ENCODE measurements at regions not wholly inside any gene's neighbourhood (a gene's known extent, or its start where the extent isn't known, plus 50 kb on each side); places are given as distances from the start of the nearest gene placed in this dataset.

- no peaks in the 10 kb centered on the region for H4K20me1 ChIP-seq (ENCODE audit: control insufficient read depth, extremely low read depth, insufficient read depth, low read length)
- no peak overlapping the region for H3K4me3 ChIP-seq (ENCODE audit: control insufficient read depth in 2 of 3, extremely low read depth in 1 of 3, insufficient read depth in 2 of 3, low read depth in 1 of 3, low read length in 3 of 3)
- TF ChIP-seq CTCF (optimal IDR thresholded peaks at IDR 0.05 in 1 of 3, IDR thresholded peaks at IDR 0.05 in 1 of 3, conservative IDR thresholded peaks at IDR 0.05 in 1 of 3; ENCODE audit: extremely low read depth in 1 of 3, insufficient read depth in 2 of 3, low read length in 3 of 3) = no peak
- no peak for TF ChIP-seq EZH2 (IDR thresholded peaks at IDR 0.05; ENCODE audit: low read length)
- no peaks in the 10 kb centered on the region for H3K27me3 ChIP-seq (ENCODE audit: control insufficient read depth, extremely low read depth, insufficient read depth, low read length)
- H3K9me3 ChIP-seq (ENCODE audit: control insufficient read depth, low read depth, low read length) = no peaks in the 10 kb centered on the region
- H3K9ac ChIP-seq (ENCODE audit: control insufficient read depth, extremely low read depth, insufficient read depth, low read length) = no peak overlapping the region
- H3K9me1 ChIP-seq (ENCODE audit: control insufficient read depth, extremely low read depth, insufficient read depth, low read length) = no peaks in the 10 kb centered on the region
- H3K4me2 ChIP-seq (ENCODE audit: control insufficient read depth, extremely low read depth, insufficient read depth, low read depth, low read length) = no peak overlapping the region
- no peak for DNase-seq (ENCODE audit: low read depth, low spot score)
- H3K36me3 ChIP-seq (ENCODE audit: control insufficient read depth in 2 of 2, extremely low read depth in 1 of 2, insufficient read depth in 2 of 2, low read length in 2 of 2) = no peaks in the 10 kb centered on the region
- no peak for FAIRE-seq
- peaks cover 2% of the 10 kb centered on the region for H3K4me1 ChIP-seq (ENCODE audit: control insufficient read depth, extremely low read depth, insufficient read depth, low read length)
- H2AFZ ChIP-seq (ENCODE audit: control insufficient read depth, low read length) = no peak overlapping the region
- no peaks in the 10 kb centered on the region for H3K79me2 ChIP-seq (ENCODE audit: control insufficient read depth, insufficient read depth, low read length)
- H3K27ac ChIP-seq (ENCODE audit: control insufficient read depth, insufficient read depth, low read length) = no peak overlapping the region
- dilution Hi-C loops (cut with MboI; ENCODE audit: extremely low pct_ligation_motif_present, low sequenced_read_pairs) = no loop called here
Observed at GRCh38 chr5:138647261-138647788, 72.1 kb upstream of the HSPA9 start.

- Histone ChIP-seq H3K4me3 (ENCODE audit: control insufficient read depth in 2 of 3, extremely low read depth in 1 of 3, insufficient read depth in 2 of 3, low read depth in 1 of 3, low read length in 3 of 3) (no peak overlapping the region), H3K9me1 (ENCODE audit: control insufficient read depth, extremely low read depth, insufficient read depth, low read length) (no peaks in the 10 kb centered on the region), H3K79me2 (ENCODE audit: control insufficient read depth, insufficient read depth, low read length) (no peaks in the 10 kb centered on the region), H3K27ac (ENCODE audit: control insufficient read depth, insufficient read depth, low read length) (no peak overlapping the region), H3K9me3 (ENCODE audit: control insufficient read depth, low read depth, low read length) (no peaks in the 10 kb centered on the region), H3K9ac (ENCODE audit: control insufficient read depth, extremely low read depth, insufficient read depth, low read length) (no peak overlapping the region), H3K4me2 (ENCODE audit: control insufficient read depth, extremely low read depth, insufficient read depth, low read depth, low read length) (no peak overlapping the region), H4K20me1 (ENCODE audit: control insufficient read depth, extremely low read depth, insufficient read depth, low read length) (no peaks in the 10 kb centered on the region), H2AFZ (ENCODE audit: control insufficient read depth, low read length) (no peak overlapping the region), H3K4me1 (ENCODE audit: control insufficient read depth, extremely low read depth, insufficient read depth, low read length) (no peaks in the 10 kb centered on the region), H3K36me3 (ENCODE audit: control insufficient read depth in 2 of 2, extremely low read depth in 1 of 2, insufficient read depth in 2 of 2, low read length in 2 of 2) (no peaks in the 10 kb centered on the region), H3K27me3 (ENCODE audit: control insufficient read depth, extremely low read depth, insufficient read depth, low read length) (no peaks in the 10 kb centered on the region)
- dilution Hi-C loops (cut with MboI; ENCODE audit: extremely low pct_ligation_motif_present, low sequenced_read_pairs) = no loop called here
- DNase-seq (ENCODE audit: low read depth, low spot score) (no peak), FAIRE-seq (no peak)
- no peak for TF ChIP-seq EZH2 (IDR thresholded peaks at IDR 0.05; ENCODE audit: low read length)
- TF ChIP-seq CTCF (optimal IDR thresholded peaks at IDR 0.05 in 1 of 3, IDR thresholded peaks at IDR 0.05 in 1 of 3, conservative IDR thresholded peaks at IDR 0.05 in 1 of 3; ENCODE audit: extremely low read depth in 1 of 3, insufficient read depth in 2 of 3, low read length in 3 of 3) = no peak
Observed at GRCh38 chr5:138646671-138647070, 71.5 kb upstream of the HSPA9 start.
